ENCODE measurements at regions not wholly inside any gene's neighbourhood (a gene's known extent, or its start where the extent isn't known, plus 50 kb on each side); places are given as distances from the start of the nearest gene placed in this dataset.

- peaks cover 0 to 26% of the 10 kb centered on the region in 2 donors for H3K4me1 ChIP-seq
- no peak for DNase-seq
Measured at GRCh38 chrY:8333328-8333727, 1003.9 kb upstream of the TSPY4 start.

DNA sequence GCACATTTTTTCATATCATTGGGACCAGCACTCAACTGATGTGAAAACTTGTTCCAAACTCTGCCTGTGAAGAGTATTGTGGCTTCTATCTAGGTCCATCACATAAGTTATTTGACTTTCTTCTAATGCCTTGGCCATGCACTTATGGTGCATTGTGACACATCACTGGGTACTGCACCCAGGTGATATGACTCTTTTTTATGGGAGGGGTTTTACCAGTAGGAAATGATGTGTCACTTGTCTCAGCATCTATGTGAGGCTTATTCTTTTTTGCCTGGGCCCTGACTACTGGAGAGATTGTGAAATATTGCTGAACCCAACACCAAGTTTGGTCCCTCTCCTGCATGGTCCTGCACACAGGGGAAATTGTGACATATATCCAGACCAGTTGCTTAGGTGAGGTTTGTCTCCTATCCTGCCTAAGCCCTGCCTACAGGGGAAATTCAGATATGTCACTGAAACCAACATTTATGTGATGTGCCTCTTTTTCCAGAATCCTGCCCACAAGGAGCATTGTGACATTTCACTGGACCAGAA, 1001.9 kb upstream of the TSPY4 start:
- Histone ChIP-seq H3K4me1 (peaks cover 0 to 8% of the 10 kb centered on the region in 2 donors), H3K27me3 (no peaks in the 10 kb centered on the region), H3K4me3 (no peak overlapping the region), H3K9me3 (no peaks in the 10 kb centered on the region), H3K27ac (no peak overlapping the region), H3K36me3 (no peaks in the 10 kb centered on the region)
- no peak for TF ChIP-seq POLR2A (IDR thresholded peaks at IDR 0.05)
- TF ChIP-seq, protein P1, sequence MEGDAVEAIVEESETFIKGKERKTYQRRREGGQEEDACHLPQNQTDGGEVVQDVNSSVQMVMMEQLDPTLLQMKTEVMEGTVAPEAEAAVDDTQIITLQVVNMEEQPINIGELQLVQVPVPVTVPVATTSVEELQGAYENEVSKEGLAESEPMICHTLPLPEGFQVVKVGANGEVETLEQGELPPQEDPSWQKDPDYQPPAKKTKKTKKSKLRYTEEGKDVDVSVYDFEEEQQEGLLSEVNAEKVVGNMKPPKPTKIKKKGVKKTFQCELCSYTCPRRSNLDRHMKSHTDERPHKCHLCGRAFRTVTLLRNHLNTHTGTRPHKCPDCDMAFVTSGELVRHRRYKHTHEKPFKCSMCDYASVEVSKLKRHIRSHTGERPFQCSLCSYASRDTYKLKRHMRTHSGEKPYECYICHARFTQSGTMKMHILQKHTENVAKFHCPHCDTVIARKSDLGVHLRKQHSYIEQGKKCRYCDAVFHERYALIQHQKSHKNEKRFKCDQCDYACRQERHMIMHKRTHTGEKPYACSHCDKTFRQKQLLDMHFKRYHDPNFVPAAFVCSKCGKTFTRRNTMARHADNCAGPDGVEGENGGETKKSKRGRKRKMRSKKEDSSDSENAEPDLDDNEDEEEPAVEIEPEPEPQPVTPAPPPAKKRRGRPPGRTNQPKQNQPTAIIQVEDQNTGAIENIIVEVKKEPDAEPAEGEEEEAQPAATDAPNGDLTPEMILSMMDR (IDR thresholded peaks at IDR 0.05 in 4 of 5, conservative IDR thresholded peaks at IDR 0.05 in 1 of 5) = no peak
- intact Hi-C loops (cut with DNase I; ENCODE audit: low total_unique reads) = no loop called here
- ATAC-seq = no peak
- in situ Hi-C loops (cut with MboI; ENCODE audit: low sequenced_read_pairs in 4 of 4) = loop anchor here in 1 of 4 donors (25.0 kb wide), 2 partner anchors 298 to 398 kb away; no protein-coding TSS in a partner anchor
- DNase-seq = no peak

More at GRCh38 chrY:8333328-8333727, 1003.9 kb upstream of the TSPY4 start:
- intact Hi-C loops (cut with DNase I; ENCODE audit: low total_unique reads) = no loop called here
- Histone ChIP-seq H3K4me3 (no peak overlapping the region), H3K27ac (peak overlapping the region in 2 of 4 donors; percentile 61 to 76), H3K36me3 (no peaks in the 10 kb centered on the region), H3K9me3 (no peaks in the 10 kb centered on the region), H3K27me3 (no peaks in the 10 kb centered on the region)
- in situ Hi-C loops (cut with MboI; ENCODE audit: low sequenced_read_pairs in 4 of 4) = loop anchor here in 1 of 4 donors (25.0 kb wide), 2 partner anchors 296 to 396 kb away; no protein-coding TSS in a partner anchor
- TF ChIP-seq POLR2A (IDR thresholded peaks at IDR 0.05) = no peak
- TF ChIP-seq, protein P1 (IDR thresholded peaks at IDR 0.05 in 4 of 5, conservative IDR thresholded peaks at IDR 0.05 in 1 of 5) = no peak
- ATAC-seq = no peak

- H3K27ac ChIP-seq = no peak overlapping the region
- peaks cover 0 to 6% of the 10 kb centered on the region in 2 donors for H3K4me1 ChIP-seq
- TF ChIP-seq POLR2A (IDR thresholded peaks at IDR 0.05) = no peak
- TF ChIP-seq, protein P1 (IDR thresholded peaks at IDR 0.05 in 4 of 5, conservative IDR thresholded peaks at IDR 0.05 in 1 of 5) = no peak
- ATAC-seq = peak in 1 of 2 donors; percentile 31
- no peak for DNase-seq
- in situ Hi-C loops (cut with MboI; ENCODE audit: low sequenced_read_pairs in 4 of 4) (loop anchor here in 1 of 4 donors (25.0 kb wide), 2 partner anchors 299 to 399 kb away; no protein-coding TSS in a partner anchor), intact Hi-C loops (cut with DNase I; ENCODE audit: low total_unique reads) (no loop called here)
- H3K9me3 ChIP-seq = no peaks in the 10 kb centered on the region
- H3K27me3 ChIP-seq = no peaks in the 10 kb centered on the region
- H3K4me3 ChIP-seq = no peak overlapping the region
- no peaks in the 10 kb centered on the region for H3K36me3 ChIP-seq
Measured at GRCh38 chrY:8336112-8336774, 1001.0 kb upstream of the TSPY4 start.

GRCh38 chrY:8341000-8341399, 996.3 kb upstream of the TSPY4 start:
- DNase-seq (no peak), ATAC-seq (no peak)
- no peaks in the 10 kb centered on the region for H3K36me3 ChIP-seq
- intact Hi-C loops (cut with DNase I; ENCODE audit: low total_unique reads) (no loop called here), in situ Hi-C loops (cut with MboI; ENCODE audit: low sequenced_read_pairs in 4 of 4) (loop anchor here in 1 of 4 donors (25.0 kb wide), 2 partner anchors 304 to 404 kb away; no protein-coding TSS in a partner anchor)
- H3K27ac ChIP-seq = no peak overlapping the region
- peaks cover 0 to 4% of the 10 kb centered on the region in 2 donors for H3K4me1 ChIP-seq
- no peaks in the 10 kb centered on the region for H3K9me3 ChIP-seq
- no peaks in the 10 kb centered on the region for H3K27me3 ChIP-seq
- TF ChIP-seq, protein P1 (IDR thresholded peaks at IDR 0.05 in 4 of 5, conservative IDR thresholded peaks at IDR 0.05 in 1 of 5) = no peak
- TF ChIP-seq POLR2A (IDR thresholded peaks at IDR 0.05) = no peak
- H3K4me3 ChIP-seq = no peak overlapping the region

Data from gastrocnemius medialis (tissue), 4 donors.